Prostate gland (tissue), 2 donors: ENCODE measurements at regions not wholly inside any gene's neighbourhood (a gene's known extent, or its start where the extent isn't known, plus 50 kb on each side); places are given as distances from the start of the nearest gene placed in this dataset.

Experiments used
- DNase-seq: peaks from one replicate; pipeline ENCODE4 v3.0.0-alpha.2; 2019; ENCODE audit warnings: low spot score
- H3K27ac ChIP-seq, 2 donors: fragments of 200-600 bp; sonication (generic); 2 replicates each; pipeline ENCODE4 v1.5.1; 2017 to 2019
- H3K27me3 ChIP-seq: fragments of 200-600 bp; sonication (generic); replicated peaks from 2 replicates; pipeline ENCODE4 v1.5.1; 2019; ENCODE audit not compliant: insufficient read depth
- H3K36me3 ChIP-seq, 2 donors: fragments of 200-600 bp; sonication (generic); 1 replicate in 1 of 2; 2 replicates in 1 of 2; pipeline versions ENCODE4 v1.5.1 to v1.8.1; 2017 to 2019
- H3K4me1 ChIP-seq: fragments of 200-600 bp; sonication (generic); replicated peaks from 2 replicates; pipeline ENCODE4 v1.5.1; 2019
- H3K4me3 ChIP-seq, 2 donors: fragments of 200-600 bp; sonication (generic); 2 replicates each; pipeline ENCODE4 v1.5.1; 2017 to 2019
- H3K9me3 ChIP-seq: fragments of 200-600 bp; sonication (generic); 2 replicates; pipeline ENCODE4 v1.5.1; 2017
- CTCF ChIP-seq, 4 experiments: fragments of 200-600 bp in 2 of 4; fragments of 450-650 bp in 2 of 4; sonication (generic) in 2 of 4; IDR thresholded peaks; 1 replicate in 3 of 4; 2 replicates in 1 of 4; pipeline ENCODE4 v1.5.1; 2016 to 2019; ENCODE audit warnings: antibody characterized with exemption in 4 of 4, mild to moderate bottlenecking in 2 of 4, moderate library complexity in 2 of 4
- POLR2A ChIP-seq: fragments of 450-650 bp; IDR thresholded peaks from one replicate; pipeline ENCODE4 v1.6.1; 2016; ENCODE audit warnings: antibody characterized with exemption, mild to moderate bottlenecking
- POLR2AphosphoS5 ChIP-seq: sonication (generic); formaldehyde crosslinking; IDR thresholded peaks from one replicate; pipeline ENCODE4 v1.6.1; 2017; ENCODE audit warnings: antibody characterized with exemption
- WGBS: methylation state at CpG from one replicate; pipeline ENCODE4 v1.1.5; 2018; 5-methylcytosine and 5-hydroxymethylcytosine counted together
- intact Hi-C: fragments of 100-400 bp; cut with DNase I; formaldehyde crosslinking; loops from one replicate; pipeline ENCODE4 v1.14.2; 2022

DNA sequence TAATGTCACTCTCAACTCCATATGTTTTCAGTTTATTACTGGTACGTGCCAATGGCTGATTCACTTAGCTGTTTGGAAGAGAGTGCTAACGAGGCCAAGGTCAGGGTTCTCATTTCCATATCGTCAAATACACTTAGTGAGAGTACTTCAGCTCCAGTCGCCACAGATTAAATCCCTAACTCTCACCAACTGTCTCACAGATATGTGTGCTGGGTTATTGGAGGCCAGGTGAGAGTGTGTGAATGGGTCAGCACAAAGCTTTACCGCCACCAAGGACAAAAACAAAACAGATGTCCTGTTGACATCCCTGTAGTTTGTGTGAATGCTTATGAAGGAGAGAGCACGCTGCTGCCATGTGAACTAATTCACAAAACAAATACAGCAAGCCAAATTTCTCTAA, 133.5 kb upstream of the TBL1XR1 start:
- Histone ChIP-seq H3K9me3 (no peaks in the 10 kb centered on the region), H3K36me3 (no peaks in the 10 kb centered on the region), H3K27me3 (no peaks in the 10 kb centered on the region), H3K27ac (no peak overlapping the region), H3K4me1 (no peaks in the 10 kb centered on the region), H3K4me3 (no peak overlapping the region)
- no peak for TF ChIP-seq POLR2AphosphoS5
- TF ChIP-seq POLR2A: no peak
- TF ChIP-seq CTCF (IDR thresholded peaks at IDR 0.05): no peak
- WGBS: 92% methylated on average over 6 of the region's 6 CpGs
- DNase-seq: no peak
- intact Hi-C loops: no loop called here

DNA sequence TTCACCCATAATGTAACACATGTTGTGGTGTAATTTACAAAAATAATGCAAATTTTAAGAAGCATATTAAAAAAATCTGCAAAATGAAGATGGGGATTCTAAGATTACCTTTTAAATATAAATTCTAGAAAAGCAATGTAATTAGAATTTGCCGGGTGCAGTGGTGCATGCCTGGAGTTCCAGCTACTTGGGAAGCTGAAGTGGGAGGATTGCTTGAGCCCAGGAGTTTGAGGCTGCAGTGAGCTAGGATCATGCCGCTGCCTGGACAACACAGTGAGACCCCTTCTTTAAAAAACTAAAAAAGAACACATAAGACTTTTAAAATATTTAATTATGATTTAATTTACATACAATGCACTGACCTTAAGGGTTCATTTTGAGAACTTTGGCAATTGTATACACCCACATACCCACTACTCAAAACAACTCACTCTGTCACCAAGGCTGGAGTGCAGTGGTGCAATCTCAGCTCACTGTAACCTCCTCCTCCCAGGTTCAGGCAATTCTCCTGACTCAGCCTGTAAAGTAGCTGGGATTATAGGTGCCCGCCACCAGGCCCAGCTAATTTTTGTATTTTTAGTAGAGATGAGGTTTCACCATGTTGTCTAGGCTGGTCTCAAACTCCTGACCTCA, 134.0 kb upstream of the TBL1XR1 start:
- H3K9me3 ChIP-seq: no peaks in the 10 kb centered on the region
- no peaks in the 10 kb centered on the region for H3K27me3 ChIP-seq
- no peak overlapping the region for H3K27ac ChIP-seq
- H3K36me3 ChIP-seq: no peaks in the 10 kb centered on the region
- intact Hi-C loops: no loop called here
- H3K4me3 ChIP-seq: no peak overlapping the region
- no peak for DNase-seq
- WGBS: 95% methylated on average over 3 of the region's 3 CpGs
- H3K4me1 ChIP-seq: no peaks in the 10 kb centered on the region
- TF ChIP-seq CTCF (IDR thresholded peaks at IDR 0.05): no peak
- no peak for TF ChIP-seq POLR2A
- TF ChIP-seq POLR2AphosphoS5: no peak

GRCh38 chr3:177332955-177333354, 135.7 kb upstream of the TBL1XR1 start:
- H3K36me3 ChIP-seq: no peaks in the 10 kb centered on the region
- TF ChIP-seq POLR2A: no peak
- TF ChIP-seq CTCF (IDR thresholded peaks at IDR 0.05): no peak
- TF ChIP-seq POLR2AphosphoS5: no peak
- no peaks in the 10 kb centered on the region for H3K4me1 ChIP-seq
- H3K27ac ChIP-seq: no peak overlapping the region
- DNase-seq: no peak
- no peaks in the 10 kb centered on the region for H3K9me3 ChIP-seq
- H3K4me3 ChIP-seq: no peak overlapping the region
- no peaks in the 10 kb centered on the region for H3K27me3 ChIP-seq
- WGBS: 92% methylated on average over 2 of the region's 2 CpGs
- intact Hi-C loops: no loop called here

GRCh38 chr3:177333533-177334520, 136.5 kb upstream of the TBL1XR1 start:
- DNase-seq: no peak
- Histone ChIP-seq H3K4me1 (no peaks in the 10 kb centered on the region), H3K4me3 (no peak overlapping the region), H3K27ac (no peak overlapping the region), H3K27me3 (no peaks in the 10 kb centered on the region), H3K9me3 (no peaks in the 10 kb centered on the region), H3K36me3 (no peaks in the 10 kb centered on the region)
- intact Hi-C loops: no loop called here
- TF ChIP-seq POLR2AphosphoS5: no peak
- no peak for TF ChIP-seq CTCF (IDR thresholded peaks at IDR 0.05)
- TF ChIP-seq POLR2A: no peak
- 86% methylated on average over 7 of the region's 7 CpGs for WGBS
